WTC11 (cell line): ENCODE measurements at regions not wholly inside any gene's neighbourhood (a gene's known extent, or its start where the extent isn't known, plus 50 kb on each side); places are given as distances from the start of the nearest gene placed in this dataset.

Source experiments
- ATAC-seq: fragments of 200-7000 bp; cut with Tn5 transposase; 2 replicates; pipeline ENCODE4 v1.10.0; 2021; ENCODE audit warnings: mild to moderate bottlenecking, moderate library complexity
- CTCF ChIA-PET: fragments of 300-600 bp; sonication (Branson Sonifier 250); formaldehyde crosslinking; loops from one replicate; lab custom pipeline; 2021; ENCODE audit warnings: antibody characterized with exemption; lab: Charles Lee
- POLR2A ChIA-PET: fragments of 350-600 bp; sonication (Branson Sonifier 250); formaldehyde crosslinking; loops from one replicate; lab custom pipeline; 2021; ENCODE audit warnings: antibody characterized with exemption; lab: Charles Lee
- DNase-seq: peaks from one replicate; pipeline ENCODE4 v3.0.0; 2021; ENCODE audit warnings: low spot score
- H3K27ac Mint-ChIP-seq: 2 replicates; pipeline ENCODE4 v1.8.0; 2021; ENCODE audit warnings: mixed read lengths
- H3K27me3 Mint-ChIP-seq: 2 replicates; pipeline ENCODE4 v1.8.0; 2021; ENCODE audit warnings: low read depth, mild to moderate bottlenecking, moderate library complexity, mixed read lengths
- H3K36me3 Mint-ChIP-seq: 2 replicates; pipeline ENCODE4 v1.8.0; 2021; ENCODE audit warnings: mixed read lengths
- H3K4me1 Mint-ChIP-seq: 2 replicates; pipeline ENCODE4 v1.8.0; 2022; ENCODE audit warnings: mixed read lengths
- H3K4me3 Mint-ChIP-seq: 2 replicates; pipeline ENCODE4 v1.8.0; 2021; ENCODE audit warnings: mild to moderate bottlenecking, moderate library complexity, mixed read lengths
- H3K9me3 Mint-ChIP-seq: 2 replicates; pipeline ENCODE4 v1.8.0; 2021; ENCODE audit warnings: mixed read lengths
- CBFB ChIP-seq: sonication (generic); formaldehyde crosslinking; IDR thresholded peaks from 2 replicates; pipeline ENCODE4 v1.8.1; 2022; ENCODE audit warnings: mild to moderate bottlenecking, low read depth, missing genetic modification reagents
- ELF4 ChIP-seq: sonication (generic); formaldehyde crosslinking; IDR thresholded peaks from 2 replicates; pipeline ENCODE4 v1.8.1; 2022; ENCODE audit warnings: low read depth, mild to moderate bottlenecking, moderate library complexity, missing genetic modification reagents
- EMX1 ChIP-seq: fragments of 250-450 bp; sonication (Bioruptor Pico); IDR thresholded peaks from 2 replicates; pipeline ENCODE4 v1.8.0; 2021; ENCODE audit warnings: mild to moderate bottlenecking
- FOXK1 ChIP-seq: sonication (generic); formaldehyde crosslinking; IDR thresholded peaks from 2 replicates; pipeline ENCODE4 v1.8.0; 2022; ENCODE audit warnings: mild to moderate bottlenecking, moderate library complexity, missing genetic modification reagents
- GABPB1 ChIP-seq: sonication (generic); formaldehyde crosslinking; IDR thresholded peaks from 2 replicates; pipeline ENCODE4 v1.8.1; 2023; ENCODE audit warnings: mild to moderate bottlenecking, missing genetic modification reagents
- NFATC4 ChIP-seq: fragments of 250-450 bp; sonication (Bioruptor Pico); IDR thresholded peaks from 2 replicates; pipeline ENCODE4 v1.9.0; 2021; ENCODE audit warnings: mild to moderate bottlenecking
- NFYB ChIP-seq: sonication (generic); formaldehyde crosslinking; conservative IDR thresholded peaks from 2 replicates; pipeline ENCODE4 v1.8.0; 2022; ENCODE audit warnings: low read depth, missing genetic modification reagents
- OVOL2 ChIP-seq: fragments of 250-450 bp; sonication (Bioruptor Pico); IDR thresholded peaks from 2 replicates; pipeline ENCODE4 v1.9.0; 2021; ENCODE audit warnings: mild to moderate bottlenecking, borderline replicate concordance
- RELA ChIP-seq: sonication (generic); formaldehyde crosslinking; IDR thresholded peaks from 2 replicates; pipeline ENCODE4 v1.8.1; 2022; ENCODE audit warnings: missing genetic modification reagents, mild to moderate bottlenecking, borderline replicate concordance
- ZNF121 ChIP-seq: sonication (generic); formaldehyde crosslinking; IDR thresholded peaks from 2 replicates; pipeline ENCODE4 v1.8.0; 2023; ENCODE audit warnings: missing genetic modification reagents
- ZNF317 ChIP-seq: sonication (generic); formaldehyde crosslinking; IDR thresholded peaks from 2 replicates; pipeline ENCODE4 v1.8.1; 2023; ENCODE audit warnings: low read depth, mild to moderate bottlenecking, moderate library complexity, missing genetic modification reagents, borderline replicate concordance
- ZNF396 ChIP-seq: fragments of 250-450 bp; sonication (Bioruptor Pico); IDR thresholded peaks from 2 replicates; pipeline ENCODE4 v1.8.0; 2021; ENCODE audit warnings: mild to moderate bottlenecking, moderate library complexity, borderline replicate concordance
- ZNF416 ChIP-seq: fragments of 250-450 bp; sonication (Bioruptor Pico); IDR thresholded peaks from 2 replicates; pipeline ENCODE4 v1.9.0; 2021; ENCODE audit warnings: mild to moderate bottlenecking, inconsistent platforms
- ZNF671 ChIP-seq: fragments of 250-450 bp; sonication (Bioruptor Pico); IDR thresholded peaks from 2 replicates; pipeline ENCODE4 v1.8.0; 2021; ENCODE audit warnings: mild to moderate bottlenecking
- TF ChIP-seq, protein P1 (sequence below): sonication (generic); formaldehyde crosslinking; IDR thresholded peaks from 2 replicates; pipeline ENCODE4 v1.8.1; 2023; ENCODE audit warnings: mild to moderate bottlenecking, missing genetic modification reagents, moderate library complexity
- TF ChIP-seq, protein P2 (sequence below): sonication (generic); formaldehyde crosslinking; IDR thresholded peaks from 2 replicates; pipeline ENCODE4 v1.8.1; 2022; ENCODE audit warnings: low read depth, mild to moderate bottlenecking, moderate library complexity, missing genetic modification reagents, borderline replicate concordance
- TF ChIP-seq, protein P3 (sequence below): sonication (generic); formaldehyde crosslinking; IDR thresholded peaks from 2 replicates; pipeline ENCODE4 v1.8.0; 2022; ENCODE audit warnings: mild to moderate bottlenecking, missing genetic modification reagents
- TF ChIP-seq, protein P4 (sequence below): sonication (generic); formaldehyde crosslinking; IDR thresholded peaks from 2 replicates; pipeline ENCODE4 v1.8.1; 2023; ENCODE audit warnings: mild to moderate bottlenecking, missing genetic modification reagents, borderline replicate concordance

DNA sequence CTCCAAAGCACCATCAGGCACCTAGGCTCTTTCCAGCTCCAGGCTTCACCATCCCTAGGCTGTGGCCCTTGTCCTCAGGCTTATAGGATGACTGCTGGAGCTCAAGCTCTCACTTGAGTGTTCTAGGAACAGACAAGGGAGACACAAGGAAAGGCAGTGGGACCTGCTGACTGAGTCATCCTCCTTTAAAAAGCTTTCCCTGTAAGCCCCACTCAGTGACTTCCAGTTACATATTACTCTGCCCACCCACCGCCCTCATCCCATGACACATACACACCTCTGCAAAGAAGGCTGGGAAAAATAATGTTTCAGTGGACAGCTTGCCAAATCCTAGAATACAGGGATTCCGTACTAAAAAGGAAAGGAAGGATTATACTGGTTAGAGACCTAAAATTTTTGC, 154.2 kb upstream of the ZNF366 start:
- ATAC-seq = no peak
- TF ChIP-seq EMX1 (CRISPR knock-in tag) (no peak), FOXK1 (no peak), RELA (CRISPR knock-in tag) (no peak)
- TF ChIP-seq, protein P1, sequence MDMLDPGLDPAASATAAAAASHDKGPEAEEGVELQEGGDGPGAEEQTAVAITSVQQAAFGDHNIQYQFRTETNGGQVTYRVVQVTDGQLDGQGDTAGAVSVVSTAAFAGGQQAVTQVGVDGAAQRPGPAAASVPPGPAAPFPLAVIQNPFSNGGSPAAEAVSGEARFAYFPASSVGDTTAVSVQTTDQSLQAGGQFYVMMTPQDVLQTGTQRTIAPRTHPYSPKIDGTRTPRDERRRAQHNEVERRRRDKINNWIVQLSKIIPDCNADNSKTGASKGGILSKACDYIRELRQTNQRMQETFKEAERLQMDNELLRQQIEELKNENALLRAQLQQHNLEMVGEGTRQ (CRISPR knock-in tag) = no peak
- TF ChIP-seq, all 79 proteins: peak for 0
- Mint-ChIP-seq H3K27me3 (peaks cover 9% of the 10 kb centered on the region), H3K9me3 (no peaks in the 10 kb centered on the region), H3K4me1 (peaks cover 29% of the 10 kb centered on the region), H3K4me3 (no peak overlapping the region), H3K27ac (no peak overlapping the region), H3K36me3 (no peaks in the 10 kb centered on the region)
- ChIA-PET POLR2A (interaction anchor here (0.6 kb wide), 1 partner anchor 17 kb away, joined by 3 read pairs; no protein-coding TSS in a partner anchor), CTCF (no interaction called here)
- no peak for DNase-seq

DNA sequence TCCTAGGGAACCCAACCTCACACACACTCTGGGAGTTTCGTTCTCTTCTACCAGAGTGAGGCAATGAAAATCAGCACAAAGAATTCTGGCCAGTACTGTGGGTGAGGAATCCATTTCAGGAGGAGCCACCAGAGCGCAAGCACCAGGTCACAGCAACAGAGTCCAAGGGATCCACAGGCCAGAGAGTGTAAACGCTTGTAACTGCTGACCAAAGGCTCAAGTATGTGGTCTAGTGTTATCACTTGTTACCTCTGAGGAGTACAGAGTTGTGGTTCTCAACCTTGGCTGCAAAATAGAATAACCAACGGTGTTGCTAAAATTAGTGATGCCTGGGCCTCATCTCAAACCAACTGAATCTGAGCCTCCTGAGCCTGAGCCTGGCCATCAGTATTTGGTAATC, 152.5 kb upstream of the ZNF366 start:
- Mint-ChIP-seq H3K36me3 (no peaks in the 10 kb centered on the region), H3K4me3 (no peak overlapping the region), H3K27me3 (peaks cover 6% of the 10 kb centered on the region; the same call in 1 of the 2 replicates), H3K9me3 (no peaks in the 10 kb centered on the region), H3K4me1 (peaks cover 25% of the 10 kb centered on the region), H3K27ac (no peak overlapping the region)
- ChIA-PET POLR2A (no interaction called here), CTCF (no interaction called here)
- DNase-seq (no peak), ATAC-seq (no peak)
- no peak for TF ChIP-seq ELF4 (CRISPR knock-in tag)

DNA sequence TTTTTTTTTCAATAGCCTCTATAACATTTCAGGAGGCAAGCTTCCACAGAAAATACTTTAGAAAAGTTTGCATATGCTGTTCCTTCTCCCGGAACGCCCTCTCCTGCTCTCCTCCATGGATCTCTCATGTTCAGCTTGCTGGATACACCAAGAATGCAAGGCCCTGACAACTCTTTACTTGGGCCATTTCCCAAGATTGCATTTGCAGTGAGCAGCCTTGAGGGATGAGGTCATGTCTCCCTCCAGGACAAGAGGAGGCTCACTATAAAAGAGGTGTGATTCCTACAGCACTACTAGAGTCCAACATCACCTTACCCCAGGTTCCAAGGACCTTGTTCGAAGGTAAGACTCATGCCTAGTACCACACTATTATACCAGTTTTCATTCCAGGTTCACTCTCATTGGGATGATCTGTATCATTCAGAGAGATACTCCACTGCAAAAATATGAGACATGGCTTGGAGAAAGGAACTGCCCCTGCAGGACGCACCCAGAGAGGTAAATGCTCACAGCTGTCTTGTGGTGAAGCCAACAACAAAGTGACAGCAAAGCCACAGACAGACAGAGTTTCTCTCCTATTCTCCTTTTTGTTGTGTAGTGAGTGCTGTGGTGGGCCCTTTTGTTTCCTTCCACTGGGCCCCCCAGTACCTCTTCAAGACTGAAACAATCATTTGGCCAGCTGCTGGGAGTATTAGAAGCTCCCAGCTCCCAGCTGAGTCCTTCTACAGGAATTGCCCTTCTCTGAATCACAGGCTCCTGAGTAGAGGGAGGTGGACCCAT, 151.7 kb upstream of the ZNF366 start:
- DNase-seq (no peak), ATAC-seq (no peak)
- TF ChIP-seq GABPB1 (CRISPR knock-in tag) = no peak
- TF ChIP-seq, protein P2, sequence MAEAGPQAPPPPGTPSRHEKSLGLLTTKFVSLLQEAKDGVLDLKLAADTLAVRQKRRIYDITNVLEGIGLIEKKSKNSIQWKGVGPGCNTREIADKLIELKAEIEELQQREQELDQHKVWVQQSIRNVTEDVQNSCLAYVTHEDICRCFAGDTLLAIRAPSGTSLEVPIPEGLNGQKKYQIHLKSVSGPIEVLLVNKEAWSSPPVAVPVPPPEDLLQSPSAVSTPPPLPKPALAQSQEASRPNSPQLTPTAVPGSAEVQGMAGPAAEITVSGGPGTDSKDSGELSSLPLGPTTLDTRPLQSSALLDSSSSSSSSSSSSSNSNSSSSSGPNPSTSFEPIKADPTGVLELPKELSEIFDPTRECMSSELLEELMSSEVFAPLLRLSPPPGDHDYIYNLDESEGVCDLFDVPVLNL (CRISPR knock-in tag) = no peak
- TF ChIP-seq, protein P3, sequence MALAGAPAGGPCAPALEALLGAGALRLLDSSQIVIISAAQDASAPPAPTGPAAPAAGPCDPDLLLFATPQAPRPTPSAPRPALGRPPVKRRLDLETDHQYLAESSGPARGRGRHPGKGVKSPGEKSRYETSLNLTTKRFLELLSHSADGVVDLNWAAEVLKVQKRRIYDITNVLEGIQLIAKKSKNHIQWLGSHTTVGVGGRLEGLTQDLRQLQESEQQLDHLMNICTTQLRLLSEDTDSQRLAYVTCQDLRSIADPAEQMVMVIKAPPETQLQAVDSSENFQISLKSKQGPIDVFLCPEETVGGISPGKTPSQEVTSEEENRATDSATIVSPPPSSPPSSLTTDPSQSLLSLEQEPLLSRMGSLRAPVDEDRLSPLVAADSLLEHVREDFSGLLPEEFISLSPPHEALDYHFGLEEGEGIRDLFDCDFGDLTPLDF (CRISPR knock-in tag) = no peak
- no peak for TF ChIP-seq ZNF671 (CRISPR knock-in tag)
- no peak for TF ChIP-seq NFYB (CRISPR knock-in tag)
- no peak for TF ChIP-seq CBFB
- TF ChIP-seq NFATC4 (CRISPR knock-in tag) = no peak
- TF ChIP-seq ZNF396 (CRISPR knock-in tag) = no peak
- TF ChIP-seq ZNF416 = no peak
- no peak for TF ChIP-seq ZNF317 (CRISPR knock-in tag)
- no peak for TF ChIP-seq OVOL2 (CRISPR knock-in tag)
- TF ChIP-seq, protein P4, sequence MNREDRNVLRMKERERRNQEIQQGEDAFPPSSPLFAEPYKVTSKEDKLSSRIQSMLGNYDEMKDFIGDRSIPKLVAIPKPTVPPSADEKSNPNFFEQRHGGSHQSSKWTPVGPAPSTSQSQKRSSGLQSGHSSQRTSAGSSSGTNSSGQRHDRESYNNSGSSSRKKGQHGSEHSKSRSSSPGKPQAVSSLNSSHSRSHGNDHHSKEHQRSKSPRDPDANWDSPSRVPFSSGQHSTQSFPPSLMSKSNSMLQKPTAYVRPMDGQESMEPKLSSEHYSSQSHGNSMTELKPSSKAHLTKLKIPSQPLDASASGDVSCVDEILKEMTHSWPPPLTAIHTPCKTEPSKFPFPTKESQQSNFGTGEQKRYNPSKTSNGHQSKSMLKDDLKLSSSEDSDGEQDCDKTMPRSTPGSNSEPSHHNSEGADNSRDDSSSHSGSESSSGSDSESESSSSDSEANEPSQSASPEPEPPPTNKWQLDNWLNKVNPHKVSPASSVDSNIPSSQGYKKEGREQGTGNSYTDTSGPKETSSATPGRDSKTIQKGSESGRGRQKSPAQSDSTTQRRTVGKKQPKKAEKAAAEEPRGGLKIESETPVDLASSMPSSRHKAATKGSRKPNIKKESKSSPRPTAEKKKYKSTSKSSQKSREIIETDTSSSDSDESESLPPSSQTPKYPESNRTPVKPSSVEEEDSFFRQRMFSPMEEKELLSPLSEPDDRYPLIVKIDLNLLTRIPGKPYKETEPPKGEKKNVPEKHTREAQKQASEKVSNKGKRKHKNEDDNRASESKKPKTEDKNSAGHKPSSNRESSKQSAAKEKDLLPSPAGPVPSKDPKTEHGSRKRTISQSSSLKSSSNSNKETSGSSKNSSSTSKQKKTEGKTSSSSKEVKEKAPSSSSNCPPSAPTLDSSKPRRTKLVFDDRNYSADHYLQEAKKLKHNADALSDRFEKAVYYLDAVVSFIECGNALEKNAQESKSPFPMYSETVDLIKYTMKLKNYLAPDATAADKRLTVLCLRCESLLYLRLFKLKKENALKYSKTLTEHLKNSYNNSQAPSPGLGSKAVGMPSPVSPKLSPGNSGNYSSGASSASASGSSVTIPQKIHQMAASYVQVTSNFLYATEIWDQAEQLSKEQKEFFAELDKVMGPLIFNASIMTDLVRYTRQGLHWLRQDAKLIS (CRISPR knock-in tag) = no peak
- TF ChIP-seq ZNF121 (CRISPR knock-in tag) = no peak
- H3K9me3 Mint-ChIP-seq = no peaks in the 10 kb centered on the region
- ChIA-PET POLR2A (no interaction called here), CTCF (no interaction called here)
- peaks cover 22% of the 10 kb centered on the region for H3K4me1 Mint-ChIP-seq
- no peak overlapping the region for H3K4me3 Mint-ChIP-seq
- no peaks in the 10 kb centered on the region for H3K36me3 Mint-ChIP-seq
- peaks cover 6% of the 10 kb centered on the region; the same call in 1 of the 2 replicates for H3K27me3 Mint-ChIP-seq
- no peak overlapping the region for H3K27ac Mint-ChIP-seq
